LNCAP (cell line): ENCODE measurements at regions not wholly inside any gene's neighbourhood (a gene's known extent, or its start where the extent isn't known, plus 50 kb on each side); places are given as distances from the start of the nearest gene placed in this dataset.

Experiments
- CTCF ChIP-seq: fragments of 450-650 bp; IDR thresholded peaks from 2 replicates; pipeline ENCODE4 v1.5.1; 2017; ENCODE audit warnings: mild to moderate bottlenecking

- no peak for TF ChIP-seq CTCF
These were observed 360.0 kb upstream of the SLITRK5 start for GRCh38 chr13:87311165-87311564.

DNA sequence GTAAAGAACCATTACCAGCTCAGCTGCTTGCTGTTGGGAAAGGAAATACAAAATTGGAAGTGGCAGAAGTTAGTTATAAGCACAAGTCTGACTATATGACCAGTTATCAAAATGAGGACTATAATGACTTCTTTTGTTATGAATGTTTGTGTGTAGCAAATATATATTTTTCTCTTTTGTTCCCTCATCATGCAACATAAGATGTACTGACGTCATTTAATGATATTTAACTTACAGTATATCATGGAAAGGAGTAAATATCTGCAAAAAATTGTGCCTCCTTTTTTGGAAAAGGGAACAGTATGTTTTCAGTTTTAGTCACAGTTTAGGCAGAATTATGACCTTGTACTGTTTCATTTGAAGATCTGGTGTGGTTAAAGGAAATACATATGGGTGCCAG lies 356.3 kb upstream of the SLITRK5 start:
- TF ChIP-seq CTCF = no peak

DNA sequence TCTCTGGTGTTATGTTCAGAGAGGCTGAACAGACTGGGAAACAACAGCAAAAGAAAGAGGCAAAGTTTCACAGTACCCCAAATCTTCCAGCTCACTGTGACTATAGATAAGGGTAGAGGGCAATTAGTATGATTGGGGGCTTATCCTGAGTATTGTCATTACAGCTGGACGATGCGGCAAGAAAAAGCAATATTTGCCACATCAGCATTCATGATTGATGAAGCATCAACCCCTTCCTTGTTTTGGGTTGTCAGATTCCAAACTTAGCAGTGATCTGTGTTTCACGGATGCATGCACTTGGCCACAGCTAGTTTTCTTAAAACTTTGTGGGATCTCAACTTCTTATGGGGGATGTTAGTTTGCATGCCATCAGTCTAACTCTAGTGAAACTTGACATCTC lies 348.8 kb upstream of the SLITRK5 start:
- no peak for TF ChIP-seq CTCF

DNA sequence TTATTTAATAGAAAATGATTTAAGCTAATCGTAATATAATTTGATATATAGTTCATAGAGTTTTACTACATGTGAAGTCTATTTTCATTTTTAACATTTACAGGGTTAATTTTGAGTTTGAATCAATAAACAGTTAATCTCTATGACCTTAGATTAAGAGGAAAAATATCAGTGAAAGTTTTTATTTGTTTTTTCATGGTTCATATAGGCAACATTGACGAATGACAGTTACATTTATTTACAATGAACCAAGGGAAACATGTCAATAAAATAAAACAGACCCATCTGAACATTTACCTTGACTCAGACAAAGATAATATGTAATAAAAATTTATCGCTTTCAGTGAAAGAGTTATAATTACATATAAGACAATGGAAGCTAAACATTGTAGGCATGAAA lies 346.6 kb upstream of the SLITRK5 start:
- no peak for TF ChIP-seq CTCF

GRCh38 chr13:87331178-87331577 lies 340.0 kb upstream of the SLITRK5 start:
- no peak for TF ChIP-seq CTCF

DNA sequence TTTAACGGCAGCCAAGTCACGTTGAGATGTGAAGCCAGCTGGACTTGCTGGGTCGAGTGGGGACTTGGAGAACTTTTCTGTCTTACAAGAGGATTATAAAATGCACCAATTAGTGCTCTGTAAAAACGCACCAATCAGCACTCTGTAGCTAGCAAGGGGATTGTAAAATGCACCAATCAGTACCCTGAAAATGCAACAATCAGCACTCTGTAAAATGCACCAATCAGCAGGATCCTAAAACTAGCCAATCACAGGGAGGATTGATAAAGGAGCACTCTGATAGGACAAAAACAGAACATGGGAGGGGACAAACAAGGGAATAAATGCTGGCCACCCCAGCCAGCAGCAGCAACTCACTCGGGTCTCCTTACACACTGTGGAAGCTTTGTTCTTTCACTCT lies 337.6 kb upstream of the SLITRK5 start:
- TF ChIP-seq CTCF = no peak

- TF ChIP-seq CTCF = no peak
These were observed 337.0 kb upstream of the SLITRK5 start for GRCh38 chr13:87334176-87334575.

GRCh38 chr13:87344176-87344575 lies 327.0 kb upstream of the SLITRK5 start:
- TF ChIP-seq CTCF = no peak
